ENCODE measurements at regions not wholly inside any gene's neighbourhood (a gene's known extent, or its start where the extent isn't known, plus 50 kb on each side); places are given as distances from the start of the nearest gene placed in this dataset.
"Not testable (repeated sequence)": the region's sequence is repeated elsewhere in the genome, so short reads cannot be mapped to it uniquely, and the experiment has no call there.

DNA sequence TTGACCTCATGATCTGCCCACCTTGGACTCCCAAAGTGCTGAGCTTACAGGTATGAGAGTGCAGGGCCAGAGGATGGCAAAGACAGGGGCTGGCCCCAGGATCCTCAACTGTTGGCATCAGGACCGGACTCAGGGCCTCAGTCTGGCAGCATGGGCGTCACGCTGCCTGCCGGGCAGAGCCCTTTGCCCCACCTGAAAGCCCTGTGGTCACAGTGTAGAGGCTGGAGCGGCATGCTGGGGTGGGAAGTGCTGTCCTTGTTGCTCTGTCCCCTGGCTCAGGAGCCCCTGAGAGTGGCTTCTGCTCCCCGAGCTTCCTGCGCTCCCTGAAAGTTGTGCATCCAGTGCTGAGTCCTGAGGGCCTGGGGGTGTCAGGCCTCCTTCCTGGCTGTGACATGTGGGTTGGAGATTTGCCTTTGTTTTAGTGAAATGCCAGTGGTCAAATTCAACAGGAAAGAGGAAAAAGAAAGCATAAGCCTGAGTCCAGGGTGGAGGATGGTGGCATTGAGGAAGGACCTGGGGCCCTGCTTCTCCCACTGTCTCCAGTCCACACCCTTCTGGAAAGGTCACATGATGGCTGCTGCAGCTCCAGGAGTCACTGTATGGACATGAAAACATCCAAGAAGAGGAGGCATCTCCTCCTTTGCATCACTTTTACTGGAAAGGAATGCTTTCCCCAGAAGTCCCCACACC, 147.2 kb downstream of the OR4M2 start:
- in situ Hi-C loops (cut with MboI; ENCODE audit: low pct_unique_long_range_greater_than_20kb, low sequenced_read_pairs, unreplicated experiment), result no loop called here
- TF ChIP-seq, protein P1, sequence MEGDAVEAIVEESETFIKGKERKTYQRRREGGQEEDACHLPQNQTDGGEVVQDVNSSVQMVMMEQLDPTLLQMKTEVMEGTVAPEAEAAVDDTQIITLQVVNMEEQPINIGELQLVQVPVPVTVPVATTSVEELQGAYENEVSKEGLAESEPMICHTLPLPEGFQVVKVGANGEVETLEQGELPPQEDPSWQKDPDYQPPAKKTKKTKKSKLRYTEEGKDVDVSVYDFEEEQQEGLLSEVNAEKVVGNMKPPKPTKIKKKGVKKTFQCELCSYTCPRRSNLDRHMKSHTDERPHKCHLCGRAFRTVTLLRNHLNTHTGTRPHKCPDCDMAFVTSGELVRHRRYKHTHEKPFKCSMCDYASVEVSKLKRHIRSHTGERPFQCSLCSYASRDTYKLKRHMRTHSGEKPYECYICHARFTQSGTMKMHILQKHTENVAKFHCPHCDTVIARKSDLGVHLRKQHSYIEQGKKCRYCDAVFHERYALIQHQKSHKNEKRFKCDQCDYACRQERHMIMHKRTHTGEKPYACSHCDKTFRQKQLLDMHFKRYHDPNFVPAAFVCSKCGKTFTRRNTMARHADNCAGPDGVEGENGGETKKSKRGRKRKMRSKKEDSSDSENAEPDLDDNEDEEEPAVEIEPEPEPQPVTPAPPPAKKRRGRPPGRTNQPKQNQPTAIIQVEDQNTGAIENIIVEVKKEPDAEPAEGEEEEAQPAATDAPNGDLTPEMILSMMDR (IDR thresholded peaks at IDR 0.05; ENCODE audit: extremely low read depth, insufficient read depth, missing control alignments), result no peak
- DNase-seq (ENCODE audit: low spot score), result no peak

DNA sequence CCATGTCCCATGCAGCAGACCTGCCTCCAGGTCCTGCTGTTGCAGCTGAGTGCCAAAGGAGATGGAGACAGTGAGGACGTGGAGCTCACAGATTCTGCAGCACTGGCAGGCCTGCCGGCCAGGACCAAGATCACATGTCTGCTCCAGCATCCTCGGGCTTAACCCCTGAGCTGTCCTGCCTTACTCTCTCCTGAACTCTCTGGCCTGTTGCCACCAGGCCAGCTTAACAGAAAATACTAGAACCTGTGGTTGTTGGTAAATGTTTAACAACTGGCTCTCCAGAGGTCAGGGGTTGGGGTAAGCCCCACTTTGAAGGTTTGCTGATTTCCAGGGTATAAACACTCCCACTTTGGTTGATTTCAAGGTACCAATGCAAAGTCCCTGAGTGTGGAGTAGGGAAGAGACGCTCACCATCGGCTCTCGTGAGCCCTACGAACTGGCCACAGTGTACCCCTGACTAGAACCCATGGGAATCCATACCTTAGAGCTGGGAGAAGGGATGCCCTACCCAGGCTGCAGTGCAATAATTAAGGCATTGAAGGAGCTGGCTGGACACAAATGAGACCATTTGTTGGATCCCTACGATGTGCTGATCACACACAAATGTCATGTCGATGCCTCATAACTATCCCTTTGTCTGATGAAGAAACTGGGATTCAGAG, 147.9 kb downstream of the OR4M2 start:
- in situ Hi-C loops (cut with MboI; ENCODE audit: low pct_unique_long_range_greater_than_20kb, low sequenced_read_pairs, unreplicated experiment), result no loop called here
- TF ChIP-seq, protein P1 (IDR thresholded peaks at IDR 0.05; ENCODE audit: extremely low read depth, insufficient read depth, missing control alignments), result no peak
- DNase-seq (ENCODE audit: low spot score), result no peak

DNA sequence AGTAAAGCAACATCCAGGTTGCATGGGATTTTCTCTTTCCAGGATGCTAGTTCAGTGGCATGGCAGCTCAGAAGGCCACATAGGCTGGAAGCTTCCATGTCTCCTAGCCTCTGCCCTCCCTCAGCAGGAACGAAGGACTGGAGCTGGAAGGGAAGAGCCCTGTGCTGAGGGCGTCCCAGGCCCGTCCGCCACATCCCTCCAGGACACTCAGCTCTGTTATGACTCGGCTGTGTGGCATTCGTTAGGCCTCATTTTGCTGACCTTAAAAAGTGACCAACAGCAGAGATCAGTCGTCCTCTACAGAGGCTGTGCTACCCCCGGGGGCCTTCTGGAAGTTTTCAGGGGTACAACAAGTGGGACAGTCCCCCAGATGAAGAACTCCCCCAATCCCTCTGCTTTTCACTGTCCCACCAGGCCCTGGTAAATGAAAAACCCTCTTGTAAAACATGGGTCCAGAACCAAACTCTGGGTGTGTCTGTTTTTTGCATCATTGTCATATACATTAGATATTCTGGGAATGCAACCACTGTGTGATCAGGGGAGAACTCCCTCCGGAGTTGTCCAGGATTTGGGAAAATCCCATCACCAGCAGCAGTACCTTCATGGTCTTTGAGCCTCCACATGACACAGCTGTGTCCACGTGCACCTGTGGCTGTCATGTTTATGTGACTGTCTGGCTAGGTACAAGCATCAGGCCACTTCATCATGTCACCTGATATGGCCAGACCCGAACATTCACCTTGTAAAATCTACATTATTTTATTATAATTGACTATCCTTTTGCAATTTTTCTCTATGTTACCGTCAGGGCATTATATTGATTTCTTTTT, 149.9 kb downstream of the OR4M2 start:
- no peak for DNase-seq (ENCODE audit: low spot score)
- TF ChIP-seq, protein P1 (IDR thresholded peaks at IDR 0.05; ENCODE audit: extremely low read depth, insufficient read depth, missing control alignments), result no peak
- in situ Hi-C loops (cut with MboI; ENCODE audit: low pct_unique_long_range_greater_than_20kb, low sequenced_read_pairs, unreplicated experiment), result no loop called here

DNA sequence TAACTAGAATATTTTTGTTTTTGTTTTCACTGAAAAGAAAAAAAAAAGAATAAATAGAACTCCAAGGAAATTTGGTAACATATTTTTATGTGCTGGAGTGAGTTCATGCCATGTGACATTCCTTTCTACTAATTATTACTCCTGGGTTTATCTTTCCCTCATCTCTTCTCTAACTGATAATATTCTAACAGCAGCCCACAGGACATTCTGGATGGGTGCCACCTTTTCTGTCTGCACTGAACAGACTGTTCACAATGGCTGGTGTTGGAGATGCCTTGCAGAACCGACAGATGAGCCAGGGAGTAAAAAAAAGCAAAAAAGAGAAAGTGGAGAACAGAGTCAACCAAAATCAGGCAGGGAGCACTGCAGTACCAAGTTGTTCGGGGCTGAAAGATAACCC, 151.3 kb downstream of the OR4M2 start:
- TF ChIP-seq, protein P1 (IDR thresholded peaks at IDR 0.05; ENCODE audit: extremely low read depth, insufficient read depth, missing control alignments), result no peak
- no peak for DNase-seq (ENCODE audit: low spot score)
- in situ Hi-C loops (cut with MboI; ENCODE audit: low pct_unique_long_range_greater_than_20kb, low sequenced_read_pairs, unreplicated experiment), result no loop called here

DNA sequence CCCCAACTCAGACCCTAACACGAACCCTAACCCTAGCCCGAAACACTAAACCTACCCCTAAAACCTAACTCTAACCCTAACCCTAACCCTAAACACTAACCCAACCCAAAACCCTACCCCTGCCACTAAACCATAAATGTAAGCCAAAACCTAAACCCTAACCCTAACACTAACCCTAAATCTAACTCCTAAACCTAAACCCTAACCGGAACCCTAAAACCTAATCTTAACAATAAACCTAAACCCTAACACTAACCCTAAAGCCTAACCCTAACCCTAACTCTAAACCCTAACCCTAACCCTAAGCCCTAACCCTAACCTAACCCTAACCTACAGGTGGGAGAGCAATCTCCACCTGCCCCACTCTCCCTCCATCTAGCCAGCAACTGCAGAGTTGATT, 152.3 kb downstream of the OR4M2 start:
- in situ Hi-C loops (cut with MboI; ENCODE audit: low pct_unique_long_range_greater_than_20kb, low sequenced_read_pairs, unreplicated experiment), result no loop called here
- no peak for DNase-seq (ENCODE audit: low spot score)
- TF ChIP-seq, protein P1 (IDR thresholded peaks at IDR 0.05; ENCODE audit: extremely low read depth, insufficient read depth, missing control alignments), result no peak

DNA sequence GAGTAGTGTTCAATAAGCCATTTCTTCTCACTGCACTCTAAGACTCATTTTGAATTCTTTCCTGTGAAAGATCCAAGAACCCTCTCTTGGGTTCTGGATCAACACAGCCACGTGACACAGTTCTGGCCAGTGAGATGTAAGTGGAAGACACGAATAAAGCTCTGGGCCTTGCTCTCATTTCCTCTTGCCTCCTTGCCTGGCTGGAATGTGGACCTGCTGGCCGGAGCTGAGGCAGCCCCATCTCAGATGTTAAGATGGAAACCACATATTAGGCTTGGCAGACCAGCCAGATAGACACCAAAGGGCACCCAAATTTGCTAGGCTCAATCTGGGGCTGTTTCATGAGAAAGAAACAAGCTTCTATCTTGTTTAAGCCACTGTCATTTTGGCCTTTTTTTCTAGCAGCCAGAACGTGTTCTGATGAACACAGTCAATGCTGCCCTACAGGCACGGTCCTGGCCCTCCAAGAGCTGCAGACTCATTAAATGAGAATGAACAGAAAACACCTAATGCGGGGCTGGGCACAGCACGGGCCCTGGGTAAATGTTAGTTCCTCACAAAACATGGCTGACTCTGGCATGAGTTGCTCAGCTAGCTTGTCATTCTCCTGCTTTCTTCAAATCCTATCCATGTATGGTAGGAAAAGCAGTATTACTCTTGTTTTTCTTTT, 155.1 kb downstream of the OR4M2 start:
- DNase-seq (ENCODE audit: low spot score); in situ Hi-C loops (cut with MboI; ENCODE audit: low pct_unique_long_range_greater_than_20kb, low sequenced_read_pairs, unreplicated experiment): not testable (repeated sequence)

Measured in GM13977 (cell line).